ENCODE measurements at regions not wholly inside any gene's neighbourhood (a gene's known extent, or its start where the extent isn't known, plus 50 kb on each side); places are given as distances from the start of the nearest gene placed in this dataset.

DNA sequence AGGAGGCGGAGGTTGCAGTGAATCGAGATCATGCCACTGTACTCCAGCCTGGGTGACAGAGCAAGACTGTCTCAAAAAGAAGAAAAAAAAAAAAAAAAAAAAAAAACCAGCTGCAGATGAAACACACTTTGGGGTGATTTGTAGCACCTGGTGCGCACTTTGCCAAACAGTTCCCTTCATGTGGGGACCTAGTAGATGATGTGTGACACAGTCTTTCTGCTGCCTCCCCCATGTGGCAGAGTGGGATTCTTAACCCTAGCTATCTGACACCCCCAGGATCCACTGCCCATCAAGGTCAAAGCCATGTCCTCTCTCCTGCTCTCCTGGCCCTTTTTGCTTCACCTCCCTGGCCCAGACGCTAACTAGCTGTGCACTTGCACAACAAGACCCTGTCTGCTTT, 52.1 kb upstream of the PDZD8 start:
- TF ChIP-seq, protein P1, sequence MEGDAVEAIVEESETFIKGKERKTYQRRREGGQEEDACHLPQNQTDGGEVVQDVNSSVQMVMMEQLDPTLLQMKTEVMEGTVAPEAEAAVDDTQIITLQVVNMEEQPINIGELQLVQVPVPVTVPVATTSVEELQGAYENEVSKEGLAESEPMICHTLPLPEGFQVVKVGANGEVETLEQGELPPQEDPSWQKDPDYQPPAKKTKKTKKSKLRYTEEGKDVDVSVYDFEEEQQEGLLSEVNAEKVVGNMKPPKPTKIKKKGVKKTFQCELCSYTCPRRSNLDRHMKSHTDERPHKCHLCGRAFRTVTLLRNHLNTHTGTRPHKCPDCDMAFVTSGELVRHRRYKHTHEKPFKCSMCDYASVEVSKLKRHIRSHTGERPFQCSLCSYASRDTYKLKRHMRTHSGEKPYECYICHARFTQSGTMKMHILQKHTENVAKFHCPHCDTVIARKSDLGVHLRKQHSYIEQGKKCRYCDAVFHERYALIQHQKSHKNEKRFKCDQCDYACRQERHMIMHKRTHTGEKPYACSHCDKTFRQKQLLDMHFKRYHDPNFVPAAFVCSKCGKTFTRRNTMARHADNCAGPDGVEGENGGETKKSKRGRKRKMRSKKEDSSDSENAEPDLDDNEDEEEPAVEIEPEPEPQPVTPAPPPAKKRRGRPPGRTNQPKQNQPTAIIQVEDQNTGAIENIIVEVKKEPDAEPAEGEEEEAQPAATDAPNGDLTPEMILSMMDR (IDR thresholded peaks at IDR 0.05; ENCODE audit: insufficient read depth, missing control alignments) = no peak
- FAIRE-seq (no peak), DNase-seq (ENCODE audit: insufficient read length, low spot score) (no peak)

GRCh38 chr10:117425974-117426566, 50.8 kb upstream of the PDZD8 start:
- FAIRE-seq = no peak
- TF ChIP-seq, protein P1 (IDR thresholded peaks at IDR 0.05; ENCODE audit: insufficient read depth, missing control alignments) = no peak
- DNase-seq (ENCODE audit: insufficient read length, low spot score) = no peak

- TF ChIP-seq, protein P1 (IDR thresholded peaks at IDR 0.05; ENCODE audit: insufficient read depth, missing control alignments) = no peak
- no peak for FAIRE-seq
- DNase-seq (ENCODE audit: insufficient read length, low spot score) = no peak
These were observed 49.8 kb upstream of the PDZD8 start for GRCh38 chr10:117424883-117425649.
